HFFc6 (cell line): ENCODE measurements at regions not wholly inside any gene's neighbourhood (a gene's known extent, or its start where the extent isn't known, plus 50 kb on each side); places are given as distances from the start of the nearest gene placed in this dataset.

ENCODE experiments used
- DNase-seq: peaks from one replicate; pipeline ENCODE4 v3.0.0-alpha.2; 2018
- H3K27ac Mint-ChIP-seq: 2 replicates; pipeline ENCODE4 v1.8.0; 2020; ENCODE audit warnings: mild to moderate bottlenecking, mixed read lengths
- H3K27me3 Mint-ChIP-seq: 2 replicates; pipeline ENCODE4 v1.8.0; 2021; ENCODE audit warnings: mild to moderate bottlenecking, moderate library complexity, mixed read lengths; ENCODE audit not compliant: insufficient read depth
- H3K36me3 Mint-ChIP-seq: 2 replicates; pipeline ENCODE4 v1.8.0; 2021; ENCODE audit warnings: low read depth, mixed read lengths
- H3K4me1 Mint-ChIP-seq: 2 replicates; pipeline ENCODE4 v1.8.0; 2020; ENCODE audit warnings: low read depth, mixed read lengths
- H3K4me3 Mint-ChIP-seq: 2 replicates; pipeline ENCODE4 v1.8.0; 2020; ENCODE audit warnings: mild to moderate bottlenecking, moderate library complexity, mixed read lengths
- H3K9me3 Mint-ChIP-seq: 2 replicates; pipeline ENCODE4 v1.8.0; 2020; ENCODE audit warnings: mild to moderate bottlenecking, mixed read lengths
- CTCF ChIP-seq: fragments of 200-600 bp; sonication (generic); IDR thresholded peaks from 2 replicates; pipeline ENCODE4 v1.5.0; 2021; ENCODE audit warnings: antibody characterized with exemption, mild to moderate bottlenecking

GRCh38 chr4:24024605-24025004 is 134.8 kb upstream of the PPARGC1A start:
- Mint-ChIP-seq H3K4me3 (no peak overlapping the region), H3K36me3 (no peaks in the 10 kb centered on the region), H3K27me3 (no peaks in the 10 kb centered on the region; the same call in 1 of the 2 replicates), H3K4me1 (no peaks in the 10 kb centered on the region), H3K9me3 (no peaks in the 10 kb centered on the region; the same call in 1 of the 2 replicates), H3K27ac (no peak overlapping the region)
- DNase-seq, result no peak
- TF ChIP-seq CTCF, result no peak

- H3K27ac Mint-ChIP-seq, result no peak overlapping the region
- no peaks in the 10 kb centered on the region; the same call in 1 of the 2 replicates for H3K27me3 Mint-ChIP-seq
- no peak for TF ChIP-seq CTCF
- DNase-seq, result no peak
- H3K9me3 Mint-ChIP-seq, result no peaks in the 10 kb centered on the region; the same call in 1 of the 2 replicates
- H3K4me3 Mint-ChIP-seq, result no peak overlapping the region
- H3K4me1 Mint-ChIP-seq, result no peaks in the 10 kb centered on the region
- no peaks in the 10 kb centered on the region for H3K36me3 Mint-ChIP-seq
These were observed 134.3 kb upstream of the PPARGC1A start for GRCh38 chr4:24024157-24024556.

- Mint-ChIP-seq H3K9me3 (no peaks in the 10 kb centered on the region; the same call in 1 of the 2 replicates), H3K4me3 (no peak overlapping the region), H3K27me3 (no peaks in the 10 kb centered on the region; the same call in 1 of the 2 replicates), H3K4me1 (no peaks in the 10 kb centered on the region), H3K27ac (no peak overlapping the region), H3K36me3 (no peaks in the 10 kb centered on the region)
- no peak for DNase-seq
- no peak for TF ChIP-seq CTCF
These were observed 125.9 kb upstream of the PPARGC1A start for GRCh38 chr4:24015782-24016181.

GRCh38 chr4:24013668-24014422 is 124.0 kb upstream of the PPARGC1A start:
- Mint-ChIP-seq H3K4me1 (no peaks in the 10 kb centered on the region), H3K36me3 (no peaks in the 10 kb centered on the region), H3K9me3 (no peaks in the 10 kb centered on the region; the same call in 1 of the 2 replicates), H3K27me3 (no peaks in the 10 kb centered on the region; the same call in 1 of the 2 replicates), H3K27ac (no peak overlapping the region), H3K4me3 (no peak overlapping the region)
- no peak for DNase-seq
- TF ChIP-seq CTCF, result no peak

GRCh38 chr4:24010994-24011393 is 121.1 kb upstream of the PPARGC1A start:
- H3K27ac Mint-ChIP-seq, result no peak overlapping the region
- DNase-seq, result no peak
- no peaks in the 10 kb centered on the region for H3K4me1 Mint-ChIP-seq
- H3K9me3 Mint-ChIP-seq, result no peaks in the 10 kb centered on the region; the same call in 1 of the 2 replicates
- H3K36me3 Mint-ChIP-seq, result no peaks in the 10 kb centered on the region
- TF ChIP-seq CTCF, result no peak
- no peak overlapping the region for H3K4me3 Mint-ChIP-seq
- no peaks in the 10 kb centered on the region for H3K27me3 Mint-ChIP-seq
